Activated CD4-positive, alpha-beta T cell treated with anti-CD3 and anti-CD28 coated beads, Interleukin-2, amount 50 U/mL, for 1 hour (primary cell): ENCODE measurements at regions not wholly inside any gene's neighbourhood (a gene's known extent, or its start where the extent isn't known, plus 50 kb on each side); places are given as distances from the start of the nearest gene placed in this dataset.
"Not testable (repeated sequence)": the region's sequence is repeated elsewhere in the genome, so short reads cannot be mapped to it uniquely, and the experiment has no call there.

Experiments used
- DNase-seq: peaks from one replicate; pipeline ENCODE4 v3.0.0-alpha.2; 2020

- DNase-seq, result no peak
These were observed 222.6 kb downstream of the ANAPC1 start for GRCh38 chr2:111661286-111661940.

GRCh38 chr2:111662039-111662770 lies 221.8 kb downstream of the ANAPC1 start:
- DNase-seq, result no peak

DNA sequence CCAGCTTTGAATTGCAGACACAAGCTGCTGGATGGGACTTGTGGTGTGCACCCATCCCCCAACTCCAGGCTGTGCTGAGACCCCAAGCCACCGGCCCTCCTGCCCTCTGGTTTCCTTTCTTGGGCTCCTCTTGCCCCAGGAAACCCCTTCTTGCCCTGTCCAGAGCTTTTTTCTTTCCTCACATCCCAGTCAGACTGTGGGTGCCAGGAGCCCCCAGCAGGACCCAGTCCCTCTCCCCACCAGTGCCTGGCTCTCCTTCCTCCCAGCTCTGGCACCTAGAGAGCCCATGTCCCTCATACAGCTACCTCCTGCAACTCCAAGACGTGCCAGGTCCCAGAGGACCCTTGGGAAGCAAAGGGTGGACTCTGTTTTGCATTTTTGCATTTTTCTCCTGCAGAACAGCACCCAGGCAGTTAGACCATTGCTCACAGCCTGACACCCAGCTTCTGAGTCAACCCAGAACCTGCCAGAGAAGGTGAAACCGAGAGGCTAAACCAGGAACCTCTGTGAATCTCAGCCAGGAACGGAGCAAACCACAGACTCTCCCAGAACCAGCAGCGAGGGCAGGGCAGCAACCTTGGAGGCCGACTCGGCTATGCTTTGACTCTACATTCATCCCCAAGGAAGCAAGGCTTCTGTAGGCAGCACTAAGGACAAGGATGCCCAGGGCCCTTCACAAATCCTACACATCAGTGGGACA lies 221.1 kb downstream of the ANAPC1 start:
- no peak for DNase-seq

GRCh38 chr2:111663471-111664274 lies 220.3 kb downstream of the ANAPC1 start:
- no peak for DNase-seq

- DNase-seq, result no peak
These were observed 219.6 kb downstream of the ANAPC1 start for GRCh38 chr2:111664275-111664850.

DNA sequence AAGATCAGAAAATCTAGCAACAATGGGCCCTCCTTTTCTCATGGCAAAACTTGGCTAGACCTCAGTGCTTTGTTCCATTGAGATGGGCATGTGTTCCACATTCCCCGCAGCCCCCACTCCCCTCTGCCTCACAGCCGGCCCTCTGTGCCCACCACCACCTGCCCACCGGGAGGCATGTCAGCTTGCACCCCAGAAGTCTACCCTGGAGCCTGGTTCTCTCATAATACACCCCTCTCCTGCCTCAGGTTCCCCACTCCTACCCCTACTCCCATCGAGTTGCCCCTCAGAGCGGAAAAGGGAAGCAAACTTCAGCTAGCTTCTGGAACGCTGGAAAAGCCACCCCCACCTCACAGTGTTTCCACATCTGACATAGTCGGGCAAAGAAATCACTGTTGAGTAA lies 219.0 kb downstream of the ANAPC1 start:
- DNase-seq, result no peak

DNA sequence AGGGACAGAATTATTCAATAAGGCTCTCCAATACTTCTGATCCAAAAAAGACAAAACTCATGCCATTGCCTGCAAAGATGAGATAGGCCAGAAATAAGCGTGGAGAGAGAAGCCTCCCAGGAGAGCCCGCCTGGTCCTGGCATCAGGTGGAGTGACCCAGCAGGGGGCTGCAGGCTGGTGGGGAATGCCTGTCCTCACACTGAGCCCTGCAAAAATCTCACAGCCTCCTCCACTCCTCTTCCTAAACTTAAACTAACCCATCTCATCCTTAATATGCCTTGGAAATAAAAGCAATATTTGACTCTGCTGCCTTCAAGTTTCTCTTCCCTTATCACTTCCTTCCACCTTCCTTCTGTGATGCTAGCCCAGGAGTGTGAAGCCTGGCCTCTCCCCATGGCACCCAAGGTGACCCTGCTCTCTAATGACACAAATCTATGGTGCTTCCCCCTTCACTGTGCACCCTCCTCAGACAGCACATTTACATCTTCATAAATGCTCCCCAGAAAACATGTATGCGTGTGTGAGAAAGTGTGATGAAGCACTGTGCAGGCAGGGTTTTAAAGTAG lies 218.4 kb downstream of the ANAPC1 start:
- DNase-seq, result no peak

DNA sequence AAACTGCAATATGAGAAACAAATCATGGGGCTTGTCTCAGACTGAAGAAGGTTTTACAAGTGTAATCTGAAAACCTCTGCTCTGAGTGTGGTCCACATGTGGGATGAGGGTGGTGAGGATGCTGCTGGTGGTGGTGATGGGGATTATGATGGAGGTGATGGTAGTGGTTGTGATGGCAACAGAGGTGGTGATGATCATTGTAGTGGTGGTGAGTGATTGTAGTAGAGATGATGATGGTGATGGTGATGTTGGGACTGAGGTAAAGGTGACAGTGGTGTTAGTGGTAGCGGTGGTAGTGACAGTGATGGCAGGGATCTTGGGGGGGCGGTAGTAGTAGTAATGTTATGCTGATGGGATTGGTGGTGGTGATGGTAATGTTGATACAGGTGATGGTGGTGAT lies 217.8 kb downstream of the ANAPC1 start:
- DNase-seq, result no peak

GRCh38 chr2:111667001-111667400 lies 217.0 kb downstream of the ANAPC1 start:
- DNase-seq, result no peak

GRCh38 chr2:111667542-111668273 lies 216.3 kb downstream of the ANAPC1 start:
- no peak for DNase-seq

- DNase-seq, result no peak
These were observed 215.7 kb downstream of the ANAPC1 start for GRCh38 chr2:111668274-111668616.

DNA sequence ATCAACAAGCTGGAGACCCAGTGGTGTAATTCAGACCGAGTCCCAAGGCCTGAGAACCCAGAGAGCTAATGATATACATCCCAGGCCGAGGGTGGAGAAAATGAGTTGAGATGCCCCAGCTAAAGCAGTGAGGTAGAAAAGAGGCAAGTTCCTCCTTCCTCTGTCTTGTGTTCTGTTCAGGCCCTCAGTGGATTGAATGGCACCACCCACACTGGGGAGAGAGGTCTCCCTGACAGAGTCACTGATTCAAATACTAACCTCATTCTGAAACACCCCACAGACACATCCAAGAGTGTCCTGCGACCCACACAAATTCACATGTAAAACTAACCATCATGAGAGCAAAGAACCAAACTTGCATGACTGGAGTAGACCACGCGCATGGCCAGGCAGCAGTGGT lies 215.3 kb downstream of the ANAPC1 start:
- DNase-seq, result no peak

GRCh38 chr2:111669928-111670695 lies 213.9 kb downstream of the ANAPC1 start:
- no peak for DNase-seq

- no peak for DNase-seq
These were observed 213.2 kb downstream of the ANAPC1 start for GRCh38 chr2:111670776-111671175.

- no peak for DNase-seq
These were observed 212.4 kb downstream of the ANAPC1 start for GRCh38 chr2:111671426-111672150.

DNA sequence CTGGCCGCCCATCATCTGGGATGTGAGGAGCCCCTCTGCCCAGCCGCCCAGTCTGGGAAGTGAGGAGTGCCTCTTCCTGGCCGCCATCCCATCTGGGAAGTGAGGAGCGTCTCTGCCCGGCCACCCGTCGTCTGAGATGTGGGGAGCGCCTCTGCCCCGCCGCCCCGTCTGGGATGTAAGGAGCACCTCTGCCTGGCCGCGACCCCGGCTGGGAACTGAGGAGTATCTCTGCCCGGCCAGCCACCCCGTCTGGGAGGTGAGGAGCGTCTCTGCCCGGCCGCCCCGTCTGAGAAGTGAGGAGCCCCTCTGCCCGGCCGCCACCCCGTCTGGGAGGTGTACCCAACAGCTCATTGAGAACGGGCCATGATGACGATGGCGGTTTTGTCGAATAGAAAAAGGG lies 211.4 kb downstream of the ANAPC1 start:
- not testable (repeated sequence) for DNase-seq

GRCh38 chr2:111673526-111673925 lies 210.5 kb downstream of the ANAPC1 start:
- DNase-seq, result no peak

GRCh38 chr2:111675419-111676194 lies 208.4 kb downstream of the ANAPC1 start:
- no peak for DNase-seq

- DNase-seq, result no peak
These were observed 207.6 kb downstream of the ANAPC1 start for GRCh38 chr2:111676291-111676822.
